ENCODE measurements at regions not wholly inside any gene's neighbourhood (a gene's known extent, or its start where the extent isn't known, plus 50 kb on each side); places are given as distances from the start of the nearest gene placed in this dataset.

DNA sequence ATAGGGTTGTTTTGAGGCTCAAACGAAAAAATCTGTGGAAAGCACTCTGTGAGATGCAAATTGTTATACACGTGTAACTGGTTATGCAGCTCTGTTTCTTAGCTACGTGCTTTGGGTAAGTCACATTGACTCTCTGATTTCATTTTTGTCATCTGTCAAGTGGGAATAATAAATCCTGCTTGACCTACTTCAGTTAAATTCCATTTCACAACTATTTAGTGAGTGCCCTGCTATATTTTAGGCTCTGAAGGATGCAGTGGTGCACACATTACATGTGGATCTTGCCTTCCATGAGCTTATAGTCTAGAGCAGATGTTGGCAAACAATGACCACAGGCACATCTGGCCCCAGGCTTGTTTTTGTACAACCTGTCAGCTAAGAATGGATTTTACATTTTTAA is 133.6 kb upstream of the PLET1 start:
- H3K36me3 Mint-ChIP-seq (ENCODE audit: low read depth), result no peaks in the 10 kb centered on the region
- CTCF ChIA-PET, result no interaction called here
- peaks cover 2% of the 10 kb centered on the region for H3K27me3 Mint-ChIP-seq
- TF ChIP-seq, protein P1, sequence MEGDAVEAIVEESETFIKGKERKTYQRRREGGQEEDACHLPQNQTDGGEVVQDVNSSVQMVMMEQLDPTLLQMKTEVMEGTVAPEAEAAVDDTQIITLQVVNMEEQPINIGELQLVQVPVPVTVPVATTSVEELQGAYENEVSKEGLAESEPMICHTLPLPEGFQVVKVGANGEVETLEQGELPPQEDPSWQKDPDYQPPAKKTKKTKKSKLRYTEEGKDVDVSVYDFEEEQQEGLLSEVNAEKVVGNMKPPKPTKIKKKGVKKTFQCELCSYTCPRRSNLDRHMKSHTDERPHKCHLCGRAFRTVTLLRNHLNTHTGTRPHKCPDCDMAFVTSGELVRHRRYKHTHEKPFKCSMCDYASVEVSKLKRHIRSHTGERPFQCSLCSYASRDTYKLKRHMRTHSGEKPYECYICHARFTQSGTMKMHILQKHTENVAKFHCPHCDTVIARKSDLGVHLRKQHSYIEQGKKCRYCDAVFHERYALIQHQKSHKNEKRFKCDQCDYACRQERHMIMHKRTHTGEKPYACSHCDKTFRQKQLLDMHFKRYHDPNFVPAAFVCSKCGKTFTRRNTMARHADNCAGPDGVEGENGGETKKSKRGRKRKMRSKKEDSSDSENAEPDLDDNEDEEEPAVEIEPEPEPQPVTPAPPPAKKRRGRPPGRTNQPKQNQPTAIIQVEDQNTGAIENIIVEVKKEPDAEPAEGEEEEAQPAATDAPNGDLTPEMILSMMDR (IDR thresholded peaks at IDR 0.05), result no peak
- POLR2A ChIA-PET, result no interaction called here
- H3K27ac Mint-ChIP-seq, result no peak overlapping the region
- H3K4me3 Mint-ChIP-seq, result no peak overlapping the region
- ATAC-seq (ENCODE audit: low read depth) (no peak), DNase-seq (no peak)
- no peaks in the 10 kb centered on the region for H3K4me1 Mint-ChIP-seq
- H3K9me3 Mint-ChIP-seq, result peaks cover 1% of the 10 kb centered on the region
- intact Hi-C loops (cut with micrococcal nuclease), result no loop called here

DNA sequence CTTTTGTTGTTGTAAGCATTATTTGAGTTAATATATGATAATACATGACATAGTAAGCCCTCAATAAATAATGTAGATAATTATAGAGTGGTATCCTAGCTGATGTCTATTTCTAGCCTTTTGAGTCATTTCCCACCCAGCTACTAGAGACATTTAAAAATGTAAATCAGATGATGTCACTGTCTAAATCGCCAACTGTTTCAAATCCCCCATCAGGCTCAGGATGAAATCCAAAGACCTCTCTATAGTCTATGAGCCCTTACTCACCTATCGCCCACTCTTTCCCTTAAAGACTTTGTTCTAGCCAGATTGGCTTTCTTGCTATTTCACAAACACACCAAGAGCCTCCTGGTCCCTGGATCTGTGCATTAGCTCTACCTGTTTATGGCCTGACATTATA is 135.4 kb upstream of the PLET1 start:
- H3K27ac Mint-ChIP-seq, result no peak overlapping the region
- H3K4me1 Mint-ChIP-seq, result no peaks in the 10 kb centered on the region
- TF ChIP-seq, protein P1 (IDR thresholded peaks at IDR 0.05), result no peak
- DNase-seq (no peak), ATAC-seq (ENCODE audit: low read depth) (no peak)
- H3K27me3 Mint-ChIP-seq, result peaks cover 2% of the 10 kb centered on the region
- intact Hi-C loops (cut with micrococcal nuclease), result no loop called here
- H3K4me3 Mint-ChIP-seq, result no peak overlapping the region
- CTCF ChIA-PET, result no interaction called here
- no peaks in the 10 kb centered on the region for H3K9me3 Mint-ChIP-seq
- POLR2A ChIA-PET, result no interaction called here
- H3K36me3 Mint-ChIP-seq (ENCODE audit: low read depth), result no peaks in the 10 kb centered on the region

DNA sequence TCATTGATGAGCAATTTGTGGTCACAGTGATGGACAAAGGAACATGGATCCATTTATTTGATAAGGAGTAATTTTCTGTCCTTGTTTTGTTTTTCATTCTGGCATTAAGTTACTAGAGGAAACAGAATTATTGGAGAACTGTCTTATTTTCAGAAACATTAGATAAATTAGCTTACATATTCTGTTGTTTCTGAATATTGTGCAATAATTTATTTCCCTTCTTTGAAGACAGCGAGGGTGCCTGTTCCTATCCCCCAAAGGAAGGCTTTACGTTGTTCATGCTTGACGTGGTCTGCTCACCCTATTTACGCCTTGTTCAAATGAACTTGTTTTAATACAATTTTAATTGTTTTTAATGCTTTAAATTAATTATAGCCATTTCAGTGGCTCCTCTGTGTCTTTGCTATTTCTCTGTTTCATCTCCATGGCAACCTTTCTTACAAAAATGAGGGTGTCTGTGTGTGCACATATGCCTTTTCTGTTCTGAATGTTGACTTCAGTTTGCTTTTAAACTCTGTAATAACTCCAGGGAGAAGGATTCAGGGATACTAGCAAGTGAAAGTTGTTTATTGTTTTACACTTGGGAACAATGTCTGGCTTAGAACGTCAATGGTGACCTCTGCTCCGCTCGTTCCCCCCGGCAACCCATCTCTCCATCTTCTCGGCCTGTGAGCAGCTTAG is 138.3 kb upstream of the PLET1 start:
- TF ChIP-seq, protein P1 (IDR thresholded peaks at IDR 0.05), result no peak
- H3K27ac Mint-ChIP-seq, result no peak overlapping the region
- intact Hi-C loops (cut with micrococcal nuclease), result no loop called here
- H3K4me1 Mint-ChIP-seq, result no peaks in the 10 kb centered on the region
- CTCF ChIA-PET, result no interaction called here
- ATAC-seq (ENCODE audit: low read depth) (no peak), DNase-seq (no peak)
- no peaks in the 10 kb centered on the region for H3K9me3 Mint-ChIP-seq
- peaks cover 3% of the 10 kb centered on the region for H3K27me3 Mint-ChIP-seq
- H3K36me3 Mint-ChIP-seq (ENCODE audit: low read depth), result no peaks in the 10 kb centered on the region
- POLR2A ChIA-PET, result no interaction called here
- H3K4me3 Mint-ChIP-seq, result no peak overlapping the region

DNA sequence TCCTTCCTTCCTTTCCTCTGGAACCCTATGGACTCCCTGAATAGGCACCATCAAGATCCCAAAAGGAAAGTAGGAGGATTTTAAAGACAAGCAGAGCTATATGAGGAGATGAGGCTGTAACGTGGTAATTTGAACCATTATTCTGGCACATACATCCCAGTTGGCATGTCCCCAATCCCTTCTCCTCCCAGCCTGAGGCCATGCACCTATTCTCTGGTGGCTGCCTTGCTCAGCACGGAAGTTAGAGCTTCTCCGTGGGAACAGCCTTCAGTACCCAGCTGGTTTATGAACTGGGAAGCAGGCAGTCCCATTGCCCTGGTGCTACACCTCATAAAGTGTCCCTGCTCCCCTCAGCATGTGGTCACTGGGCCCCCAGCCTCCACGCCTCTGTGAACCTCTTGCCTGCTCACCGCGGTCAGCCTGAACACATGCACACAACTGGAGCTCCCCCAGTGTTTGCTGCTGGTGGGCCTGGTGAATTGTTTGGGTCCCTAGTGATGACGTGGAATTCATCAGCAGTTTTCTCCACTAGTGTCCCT is 139.9 kb upstream of the PLET1 start:
- no peak overlapping the region for H3K4me3 Mint-ChIP-seq
- TF ChIP-seq, protein P1 (IDR thresholded peaks at IDR 0.05), result no peak
- H3K9me3 Mint-ChIP-seq, result no peaks in the 10 kb centered on the region
- intact Hi-C loops (cut with micrococcal nuclease), result no loop called here
- CTCF ChIA-PET, result no interaction called here
- ATAC-seq (ENCODE audit: low read depth) (no peak), DNase-seq (no peak)
- H3K4me1 Mint-ChIP-seq, result no peaks in the 10 kb centered on the region
- no peaks in the 10 kb centered on the region for H3K36me3 Mint-ChIP-seq (ENCODE audit: low read depth)
- POLR2A ChIA-PET, result no interaction called here
- no peak overlapping the region for H3K27ac Mint-ChIP-seq
- H3K27me3 Mint-ChIP-seq, result peaks cover 3% of the 10 kb centered on the region

DNA sequence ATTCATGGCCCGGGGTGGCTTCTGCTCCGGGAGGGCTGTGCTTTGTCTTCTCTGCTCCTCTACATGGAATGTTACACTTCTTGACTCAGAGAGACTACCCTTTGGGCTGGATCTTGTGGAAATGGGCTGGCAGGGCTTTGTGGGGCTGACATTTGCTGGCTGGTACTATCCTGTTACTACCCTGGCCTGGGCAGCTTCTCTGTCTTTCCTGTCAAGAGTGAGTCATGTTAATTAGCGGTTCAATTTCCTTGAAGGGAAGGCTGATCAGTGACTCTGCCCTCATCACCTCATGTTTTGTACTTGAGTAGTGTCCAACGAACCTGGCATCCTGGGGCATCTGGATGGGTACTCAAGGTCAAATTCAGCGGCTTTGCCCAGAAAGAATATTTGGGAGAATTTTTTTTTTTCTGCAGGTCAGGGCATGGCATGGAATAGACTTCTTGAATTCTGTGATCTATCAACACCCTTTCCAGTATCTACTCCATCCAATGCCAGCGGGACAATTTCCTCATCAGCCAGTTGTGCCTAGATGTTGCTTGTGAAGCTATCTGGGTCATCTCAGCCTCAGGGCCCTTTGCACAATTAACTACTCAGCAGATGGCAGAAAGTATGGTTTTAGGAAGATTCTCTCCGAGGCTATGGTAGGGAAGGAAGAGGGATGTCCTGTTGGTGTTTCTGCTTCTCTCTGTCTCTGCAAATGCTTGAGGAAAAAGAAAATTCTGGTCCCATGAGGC is 140.5 kb upstream of the PLET1 start:
- ChIA-PET CTCF (no interaction called here), POLR2A (no interaction called here)
- no peaks in the 10 kb centered on the region for H3K9me3 Mint-ChIP-seq
- TF ChIP-seq, protein P1 (IDR thresholded peaks at IDR 0.05), result no peak
- no peaks in the 10 kb centered on the region for H3K4me1 Mint-ChIP-seq
- ATAC-seq (ENCODE audit: low read depth), result no peak
- intact Hi-C loops (cut with micrococcal nuclease), result no loop called here
- no peak overlapping the region for H3K4me3 Mint-ChIP-seq
- DNase-seq, result no peak
- peaks cover 3% of the 10 kb centered on the region for H3K27me3 Mint-ChIP-seq
- no peaks in the 10 kb centered on the region for H3K36me3 Mint-ChIP-seq (ENCODE audit: low read depth)
- H3K27ac Mint-ChIP-seq, result no peak overlapping the region

Measured in activated B cell treated with CpG ODN at 0.5 μM for 24 hours (primary cell).